Naive thymus-derived CD4-positive, alpha-beta T cell (primary cell): ENCODE measurements at regions not wholly inside any gene's neighbourhood (a gene's known extent, or its start where the extent isn't known, plus 50 kb on each side); places are given as distances from the start of the nearest gene placed in this dataset.

Experiments used
- ATAC-seq: fragments of 150-1000 bp; cut with Tn5 transposase; 2 replicates; pipeline ENCODE4 v1.10.0; 2021; ENCODE audit warnings: mild to moderate bottlenecking, moderate library complexity
- CTCF ChIA-PET: fragments of 350-600 bp; sonication (Branson Sonifier 250); formaldehyde crosslinking; loops from one replicate; lab custom pipeline; 2021; ENCODE audit warnings: antibody characterized with exemption; lab: Charles Lee
- POLR2A ChIA-PET: fragments of 350-600 bp; sonication (Branson Sonifier 250); formaldehyde crosslinking; loops from one replicate; lab custom pipeline; 2021; ENCODE audit warnings: antibody characterized with exemption, inconsistent platforms; lab: Charles Lee
- DNase-seq, 9 donors: peaks; one replicate each; pipeline versions ENCODE4 v3.0.0 to v3.0.0-alpha.2; 2020 to 2022; ENCODE audit warnings: mixed read lengths in 1 of 9
- H3K27ac ChIP-seq: one replicate; pipeline ENCODE4 v1.7.0; 2013; ENCODE audit warnings: mild to moderate bottlenecking, low read depth, low read length, moderate library complexity
- H3K27me3 ChIP-seq, 2 donors: one replicate each; pipeline ENCODE4 v1.7.0; 2013; ENCODE audit warnings: low read length in 2 of 2, mild to moderate bottlenecking in 2 of 2, moderate library complexity in 2 of 2; ENCODE audit not compliant: control insufficient read depth in 2 of 2, insufficient read depth in 2 of 2
- H3K36me3 ChIP-seq, 3 experiments: 1 replicate in 2 of 3; 2 replicates in 1 of 3; pipeline ENCODE4 v1.7.0; 2013; ENCODE audit warnings: low read length in 3 of 3, mild to moderate bottlenecking in 3 of 3, moderate library complexity in 1 of 3; ENCODE audit not compliant: insufficient read depth in 3 of 3, control insufficient read depth in 2 of 3
- H3K4me1 ChIP-seq, 2 donors: one replicate each; pipeline ENCODE4 v1.7.0; 2013; ENCODE audit warnings: low read length in 2 of 2, mild to moderate bottlenecking in 2 of 2, moderate library complexity in 1 of 2; ENCODE audit not compliant: control insufficient read depth in 2 of 2, insufficient read depth in 2 of 2
- H3K4me3 ChIP-seq: 2 replicates; pipeline ENCODE4 v1.7.0; 2013; ENCODE audit warnings: mild to moderate bottlenecking, low read length
- H3K9me3 ChIP-seq, 3 experiments: 1 replicate in 2 of 3; 2 replicates in 1 of 3; pipeline ENCODE4 v1.7.0; 2013; ENCODE audit warnings: low read length in 3 of 3; ENCODE audit not compliant: control insufficient read depth in 2 of 3
- H3K27ac Mint-ChIP-seq, 9 donors: one replicate each; pipeline ENCODE4 v1.8.0; 2020 to 2022; ENCODE audit warnings: mixed read lengths in 9 of 9, mild to moderate bottlenecking in 8 of 9, moderate library complexity in 5 of 9, inconsistent platforms in 2 of 9
- H3K27me3 Mint-ChIP-seq, 5 donors: one replicate each; pipeline ENCODE4 v1.8.0; 2021 to 2022; ENCODE audit warnings: mixed read lengths in 5 of 5, mild to moderate bottlenecking in 1 of 5
- H3K36me3 Mint-ChIP-seq, 5 donors: one replicate each; pipeline ENCODE4 v1.8.0; 2020 to 2022; ENCODE audit warnings: mixed read lengths in 5 of 5, mild to moderate bottlenecking in 3 of 5, inconsistent platforms in 1 of 5
- H3K4me1 Mint-ChIP-seq, 7 donors: one replicate each; pipeline ENCODE4 v1.8.0; 2020 to 2022; ENCODE audit warnings: mixed read lengths in 7 of 7, mild to moderate bottlenecking in 3 of 7, inconsistent platforms in 1 of 7
- H3K4me3 Mint-ChIP-seq, 10 donors: one replicate each; pipeline ENCODE4 v1.8.0; 2020 to 2022; ENCODE audit warnings: mild to moderate bottlenecking in 10 of 10, mixed read lengths in 10 of 10, moderate library complexity in 6 of 10, inconsistent platforms in 2 of 10
- H3K9me3 Mint-ChIP-seq, 11 donors: one replicate each; pipeline ENCODE4 v1.8.0; 2020 to 2022; ENCODE audit warnings: mixed read lengths in 11 of 11, mild to moderate bottlenecking in 4 of 11, inconsistent platforms in 1 of 11, moderate library complexity in 1 of 11
- intact Hi-C, 2 donors: fragments of 100-400 bp; cut with micrococcal nuclease; formaldehyde crosslinking; loops; one replicate each; pipeline ENCODE4 v1.15.1; 2023

- Mint-ChIP-seq H3K27me3 (peaks cover 16 to 38% (median 26%) of the 10 kb centered on the region in 5 donors), H3K36me3 (no peaks in the 10 kb centered on the region), H3K4me1 (peaks cover 0 to 2% (median 0%) of the 10 kb centered on the region in 7 donors), H3K9me3 (peaks cover 0 to 1% (median 0%) of the 10 kb centered on the region in 11 donors), H3K4me3 (no peak overlapping the region), H3K27ac (no peak overlapping the region)
- CTCF ChIA-PET: no interaction called here
- Histone ChIP-seq H3K9me3 (no peaks in the 10 kb centered on the region), H3K27me3 (no peaks in the 10 kb centered on the region), H3K36me3 (no peaks in the 10 kb centered on the region), H3K4me3 (no peak overlapping the region), H3K4me1 (no peaks in the 10 kb centered on the region), H3K27ac (no peak overlapping the region)
- ATAC-seq (no peak), DNase-seq (no peak)
- POLR2A ChIA-PET: no interaction called here
- intact Hi-C loops: no loop called here
Measured at GRCh38 chr9:90948156-90948555, 146.5 kb downstream of the SYK start.

DNA sequence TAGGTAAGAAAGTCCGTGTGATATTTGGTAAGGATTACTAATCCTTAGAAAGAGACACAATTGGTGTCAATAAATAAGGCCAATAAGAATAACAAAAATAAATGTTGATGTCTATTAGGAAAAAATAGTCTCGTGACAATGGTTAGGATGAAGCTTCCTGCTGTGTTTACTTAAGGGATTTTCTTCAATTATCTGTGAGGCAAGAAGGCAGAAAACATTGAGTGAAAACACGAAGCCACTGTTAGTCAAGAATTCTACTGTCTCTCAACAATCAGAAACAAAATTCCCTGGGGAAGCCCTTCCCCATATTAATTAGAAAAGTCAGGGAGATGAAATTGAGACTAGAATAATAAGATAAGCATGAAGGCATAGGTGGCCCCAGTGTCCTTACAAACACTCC is 149.0 kb downstream of the SYK start:
- no peak overlapping the region for H3K4me3 Mint-ChIP-seq
- intact Hi-C loops: no loop called here
- no peak overlapping the region for H3K27ac Mint-ChIP-seq
- ATAC-seq (no peak), DNase-seq (no peak)
- ChIA-PET POLR2A (no interaction called here), CTCF (no interaction called here)
- Histone ChIP-seq H3K36me3 (no peaks in the 10 kb centered on the region), H3K4me3 (no peak overlapping the region), H3K27ac (no peak overlapping the region), H3K4me1 (no peaks in the 10 kb centered on the region), H3K27me3 (no peaks in the 10 kb centered on the region), H3K9me3 (no peaks in the 10 kb centered on the region)
- peaks cover 0 to 3% (median 0%) of the 10 kb centered on the region in 7 donors for H3K4me1 Mint-ChIP-seq
- H3K27me3 Mint-ChIP-seq: peaks cover 12 to 40% (median 28%) of the 10 kb centered on the region in 5 donors
- H3K36me3 Mint-ChIP-seq: no peaks in the 10 kb centered on the region
- H3K9me3 Mint-ChIP-seq: no peaks in the 10 kb centered on the region

GRCh38 chr9:90953200-90953599 is 151.6 kb downstream of the SYK start:
- ChIA-PET CTCF (no interaction called here), POLR2A (no interaction called here)
- intact Hi-C loops: no loop called here
- no peak for DNase-seq
- no peaks in the 10 kb centered on the region for H3K4me1 ChIP-seq
- H3K27me3 ChIP-seq: no peaks in the 10 kb centered on the region
- H3K4me3 ChIP-seq: no peak overlapping the region
- H3K9me3 Mint-ChIP-seq: no peaks in the 10 kb centered on the region
- H3K36me3 Mint-ChIP-seq: no peaks in the 10 kb centered on the region
- no peak for ATAC-seq
- H3K4me3 Mint-ChIP-seq: no peak overlapping the region
- H3K9me3 ChIP-seq: no peaks in the 10 kb centered on the region
- no peaks in the 10 kb centered on the region for H3K36me3 ChIP-seq
- H3K27ac Mint-ChIP-seq: no peak overlapping the region
- H3K27me3 Mint-ChIP-seq: peaks cover 5 to 30% (median 16%) of the 10 kb centered on the region in 5 donors
- no peak overlapping the region for H3K27ac ChIP-seq
- H3K4me1 Mint-ChIP-seq: peaks cover 0 to 2% (median 0%) of the 10 kb centered on the region in 7 donors

- H3K9me3 Mint-ChIP-seq: no peaks in the 10 kb centered on the region
Measured at GRCh38 chr9:90953805-90954204, 152.2 kb downstream of the SYK start.

DNA sequence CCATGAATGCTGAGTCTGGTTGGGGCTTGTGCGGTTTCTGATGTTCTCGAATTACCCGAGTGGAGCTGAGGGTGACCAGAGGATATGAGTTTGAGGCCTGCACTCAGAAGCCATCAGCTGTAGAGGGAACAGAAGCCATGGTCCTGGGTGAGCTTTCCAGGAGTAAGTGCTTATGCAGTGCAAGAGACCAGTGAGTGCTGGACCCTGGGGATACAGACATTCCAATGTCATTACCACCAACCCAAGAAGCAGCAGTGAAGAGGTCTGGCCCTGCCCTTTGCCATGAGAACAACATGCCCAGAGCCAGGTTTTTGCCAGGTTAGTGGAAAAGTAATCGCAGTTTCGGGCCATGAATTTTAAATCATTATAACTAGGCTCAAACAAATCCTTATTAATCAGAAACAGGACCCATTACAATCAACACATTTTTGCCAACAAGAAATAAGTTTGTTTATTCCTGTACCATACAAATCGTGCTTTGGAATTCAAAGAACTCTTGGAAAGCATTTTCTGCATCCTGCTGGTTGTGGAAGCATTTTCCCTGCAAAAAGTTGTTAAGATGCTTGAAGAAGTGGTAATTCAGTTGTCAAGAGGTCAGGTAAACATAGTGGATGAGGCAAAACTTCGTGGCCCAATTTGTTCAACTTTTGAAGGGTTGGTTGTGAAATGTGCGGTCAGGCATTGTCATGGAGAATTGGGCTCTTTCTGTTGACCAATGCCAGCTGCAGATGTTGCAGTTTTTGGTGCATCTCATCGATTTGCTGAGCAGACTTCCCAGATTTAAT is 154.6 kb downstream of the SYK start:
- no peak for ATAC-seq
- Histone ChIP-seq H3K27me3 (no peaks in the 10 kb centered on the region), H3K9me3 (no peaks in the 10 kb centered on the region), H3K27ac (no peak overlapping the region), H3K36me3 (no peaks in the 10 kb centered on the region), H3K4me1 (no peaks in the 10 kb centered on the region), H3K4me3 (no peak overlapping the region)
- Mint-ChIP-seq H3K27ac (no peak overlapping the region), H3K36me3 (no peaks in the 10 kb centered on the region), H3K4me1 (peaks cover 0 to 2% (median 0%) of the 10 kb centered on the region in 7 donors), H3K4me3 (no peak overlapping the region), H3K9me3 (no peaks in the 10 kb centered on the region), H3K27me3 (peaks cover 11 to 18% (median 13%) of the 10 kb centered on the region in 5 donors)
- CTCF ChIA-PET: no interaction called here
- POLR2A ChIA-PET: no interaction called here
- intact Hi-C loops: no loop called here
- DNase-seq: no peak

More at GRCh38 chr9:90953805-90954204, 152.2 kb downstream of the SYK start:
- CTCF ChIA-PET: no interaction called here
- intact Hi-C loops: no loop called here
- ATAC-seq (no peak), DNase-seq (no peak)
- no peaks in the 10 kb centered on the region for H3K27me3 ChIP-seq
- H3K4me3 ChIP-seq: no peak overlapping the region
- H3K36me3 ChIP-seq: no peaks in the 10 kb centered on the region
- Mint-ChIP-seq H3K36me3 (no peaks in the 10 kb centered on the region), H3K4me1 (peaks cover 0 to 2% (median 0%) of the 10 kb centered on the region in 7 donors), H3K27ac (no peak overlapping the region), H3K4me3 (no peak overlapping the region), H3K27me3 (peaks cover 5 to 25% (median 12%) of the 10 kb centered on the region in 5 donors)
- POLR2A ChIA-PET: no interaction called here
- no peaks in the 10 kb centered on the region for H3K9me3 ChIP-seq
- no peaks in the 10 kb centered on the region for H3K4me1 ChIP-seq
- no peak overlapping the region for H3K27ac ChIP-seq

DNA sequence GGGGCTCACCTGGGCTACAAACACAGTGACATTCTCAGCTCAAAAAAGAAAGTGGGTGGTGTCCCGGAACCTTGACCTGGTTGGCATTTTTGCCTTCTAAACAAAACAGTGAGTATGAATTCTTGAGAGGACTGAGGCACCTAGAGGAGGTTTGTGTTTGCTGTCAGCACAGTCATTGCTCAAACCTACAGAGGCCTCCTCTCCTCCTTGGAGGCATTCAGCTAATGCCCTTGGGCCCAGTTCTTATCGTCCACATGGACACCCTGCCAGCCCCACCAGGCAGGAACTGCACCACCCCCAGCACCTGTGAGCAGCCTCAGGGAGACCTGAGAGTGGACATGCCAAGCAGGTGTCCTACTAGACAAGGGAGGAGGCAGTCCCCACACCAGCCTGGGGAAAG is 156.7 kb downstream of the SYK start:
- ChIA-PET POLR2A (no interaction called here), CTCF (no interaction called here)
- Histone ChIP-seq H3K4me3 (no peak overlapping the region), H3K36me3 (no peaks in the 10 kb centered on the region), H3K27me3 (no peaks in the 10 kb centered on the region), H3K4me1 (no peaks in the 10 kb centered on the region), H3K27ac (no peak overlapping the region), H3K9me3 (no peaks in the 10 kb centered on the region)
- Mint-ChIP-seq H3K36me3 (peaks cover 0 to 3% (median 0%) of the 10 kb centered on the region in 5 donors), H3K9me3 (peaks cover 0 to 5% (median 0%) of the 10 kb centered on the region in 11 donors), H3K27me3 (peaks cover 8 to 25% (median 17%) of the 10 kb centered on the region in 5 donors), H3K4me3 (no peak overlapping the region), H3K4me1 (peaks cover 0 to 2% (median 0%) of the 10 kb centered on the region in 7 donors), H3K27ac (no peak overlapping the region)
- DNase-seq: no peak
- no peak for ATAC-seq
- intact Hi-C loops: no loop called here

GRCh38 chr9:90960941-90961340 is 159.3 kb downstream of the SYK start:
- Histone ChIP-seq H3K27me3 (no peaks in the 10 kb centered on the region), H3K4me3 (no peak overlapping the region), H3K9me3 (no peaks in the 10 kb centered on the region), H3K36me3 (no peaks in the 10 kb centered on the region), H3K4me1 (no peaks in the 10 kb centered on the region), H3K27ac (no peak overlapping the region)
- POLR2A ChIA-PET: no interaction called here
- no peak for ATAC-seq
- peaks cover 0 to 7% (median 0%) of the 10 kb centered on the region in 11 donors for H3K9me3 Mint-ChIP-seq
- CTCF ChIA-PET: no interaction called here
- H3K4me1 Mint-ChIP-seq: peaks cover 0 to 7% (median 0%) of the 10 kb centered on the region in 7 donors
- no peak overlapping the region for H3K27ac Mint-ChIP-seq
- peaks cover 8 to 35% (median 12%) of the 10 kb centered on the region in 5 donors for H3K27me3 Mint-ChIP-seq
- no peak overlapping the region for H3K4me3 Mint-ChIP-seq
- peaks cover 0 to 3% (median 0%) of the 10 kb centered on the region in 5 donors for H3K36me3 Mint-ChIP-seq
- intact Hi-C loops: no loop called here
- DNase-seq: no peak
